GM19395 (cell line): ENCODE measurements at regions not wholly inside any gene's neighbourhood (a gene's known extent, or its start where the extent isn't known, plus 50 kb on each side); places are given as distances from the start of the nearest gene placed in this dataset.

Experiments used
- ATAC-seq: cut with Tn5 transposase; IDR thresholded peaks from one replicate; pipeline ENCODE4 v1.9.1; 2021; ENCODE audit warnings: mild to moderate bottlenecking, moderate library complexity; ENCODE audit not compliant: unreplicated experiment

GRCh38 chr3:116767726-116768125 is 58.1 kb downstream of the TUSC7 start:
- ATAC-seq: no peak

- peak; percentile 100 for ATAC-seq
Observed at GRCh38 chr3:116770815-116771450, 61.4 kb downstream of the TUSC7 start.

- no peak for ATAC-seq
Observed at GRCh38 chr3:116776880-116777785, 67.6 kb downstream of the TUSC7 start.

- ATAC-seq: no peak
Observed at GRCh38 chr3:116785226-116785625, 75.6 kb downstream of the TUSC7 start.

GRCh38 chr3:116802651-116803050 is 93.1 kb downstream of the TUSC7 start:
- ATAC-seq: no peak

GRCh38 chr3:116806351-116806750 is 96.8 kb downstream of the TUSC7 start:
- ATAC-seq: no peak

GRCh38 chr3:116808725-116809124 is 99.1 kb downstream of the TUSC7 start:
- ATAC-seq: no peak

GRCh38 chr3:116809208-116809607 is 99.6 kb downstream of the TUSC7 start:
- no peak for ATAC-seq

- no peak for ATAC-seq
Observed at GRCh38 chr3:116811754-116812153, 102.2 kb downstream of the TUSC7 start.

GRCh38 chr3:116812949-116813348 is 103.4 kb downstream of the TUSC7 start:
- no peak for ATAC-seq

- no peak for ATAC-seq
Observed at GRCh38 chr3:116815321-116815720, 105.7 kb downstream of the TUSC7 start.

GRCh38 chr3:116815831-116816588 is 106.4 kb downstream of the TUSC7 start:
- ATAC-seq: no peak

GRCh38 chr3:116821371-116821770 is 111.8 kb downstream of the TUSC7 start:
- ATAC-seq: no peak

- no peak for ATAC-seq
Observed at GRCh38 chr3:116824208-116824607, 114.6 kb downstream of the TUSC7 start.

- ATAC-seq: no peak
Observed at GRCh38 chr3:116833202-116833601, 123.6 kb downstream of the TUSC7 start.

GRCh38 chr3:116834816-116835215 is 125.2 kb downstream of the TUSC7 start:
- no peak for ATAC-seq

- ATAC-seq: no peak
Observed at GRCh38 chr3:116835658-116836057, 126.1 kb downstream of the TUSC7 start.

- ATAC-seq: no peak
Observed at GRCh38 chr3:116836286-116836685, 126.7 kb downstream of the TUSC7 start.

GRCh38 chr3:116837483-116837882 is 127.9 kb downstream of the TUSC7 start:
- ATAC-seq: no peak

- no peak for ATAC-seq
Observed at GRCh38 chr3:116841003-116841735, 131.6 kb downstream of the TUSC7 start.
